ENCODE measurements at regions not wholly inside any gene's neighbourhood (a gene's known extent, or its start where the extent isn't known, plus 50 kb on each side); places are given as distances from the start of the nearest gene placed in this dataset.

- H3K9ac ChIP-seq, result no peak overlapping the region
- no peak overlapping the region for H3K4me3 ChIP-seq
- Mint-ChIP-seq H3K9me3 (peaks cover 60% of the 10 kb centered on the region), H3K4me1 (no peaks in the 10 kb centered on the region), H3K4me3 (no peak overlapping the region), H3K27ac (no peak overlapping the region), H3K36me3 (peaks cover 4% of the 10 kb centered on the region), H3K27me3 (ENCODE audit: insufficient read depth, low read depth) (peaks cover 8% of the 10 kb centered on the region)
- no peaks in the 10 kb centered on the region for H3K4me1 ChIP-seq
- no peak for TF ChIP-seq EZH2 (IDR thresholded peaks at IDR 0.05)
- no peak for TF ChIP-seq EZH2phosphoT487 (IDR thresholded peaks at IDR 0.05)
- TF ChIP-seq CTCF (IDR thresholded peaks at IDR 0.05), result no peak
- H3F3A ChIP-seq (ENCODE audit: low read depth), result no peaks in the 10 kb centered on the region
- H3K4me2 ChIP-seq, result no peak overlapping the region
- no peaks in the 10 kb centered on the region for H3K36me3 ChIP-seq
- no peaks in the 10 kb centered on the region for H3K27me3 ChIP-seq
- peaks cover 14% of the 10 kb centered on the region for H3K9me3 ChIP-seq (ENCODE audit: low read depth)
- H3K79me2 ChIP-seq (ENCODE audit: low read depth), result no peaks in the 10 kb centered on the region
- DNase-seq (ENCODE audit: low spot score), result no peak
- H2AFZ ChIP-seq (replicated peaks), result no peak overlapping the region
- no peaks in the 10 kb centered on the region for H4K20me1 ChIP-seq (ENCODE audit: low read depth)
- no peak overlapping the region for H3K27ac ChIP-seq
Observed at GRCh38 chr19:56994251-56995017, 125.4 kb upstream of the USP29 start.

GRCh38 chr19:56995303-56995702 is 124.5 kb upstream of the USP29 start:
- no peaks in the 10 kb centered on the region for H3K36me3 ChIP-seq
- H3K9me3 ChIP-seq (ENCODE audit: low read depth), result peaks cover 17% of the 10 kb centered on the region

GRCh38 chr19:57002195-57002601 is 117.6 kb upstream of the USP29 start:
- H3K4me3 ChIP-seq, result no peak overlapping the region
- H3K4me1 ChIP-seq, result no peaks in the 10 kb centered on the region
- Mint-ChIP-seq H3K4me3 (no peak overlapping the region), H3K27me3 (ENCODE audit: insufficient read depth, low read depth) (no peaks in the 10 kb centered on the region), H3K27ac (no peak overlapping the region), H3K4me1 (no peaks in the 10 kb centered on the region), H3K9me3 (peaks cover 49% of the 10 kb centered on the region), H3K36me3 (no peaks in the 10 kb centered on the region)
- H3K9me3 ChIP-seq (ENCODE audit: low read depth), result peaks cover 16% of the 10 kb centered on the region
- H4K20me1 ChIP-seq (ENCODE audit: low read depth), result no peaks in the 10 kb centered on the region
- H3F3A ChIP-seq (ENCODE audit: low read depth), result no peaks in the 10 kb centered on the region
- H2AFZ ChIP-seq (replicated peaks), result no peak overlapping the region
- no peaks in the 10 kb centered on the region for H3K36me3 ChIP-seq
- no peak for DNase-seq (ENCODE audit: low spot score)
- H3K27me3 ChIP-seq, result no peaks in the 10 kb centered on the region
- H3K27ac ChIP-seq, result no peak overlapping the region
- no peak for TF ChIP-seq CTCF (IDR thresholded peaks at IDR 0.05)
- TF ChIP-seq EZH2phosphoT487 (IDR thresholded peaks at IDR 0.05), result no peak
- H3K4me2 ChIP-seq, result no peak overlapping the region
- no peak overlapping the region for H3K9ac ChIP-seq
- H3K79me2 ChIP-seq (ENCODE audit: low read depth), result no peaks in the 10 kb centered on the region

More at GRCh38 chr19:56995303-56995702, 124.5 kb upstream of the USP29 start:
- peaks cover 57% of the 10 kb centered on the region for H3K9me3 Mint-ChIP-seq
- H3K4me3 ChIP-seq, result no peak overlapping the region
- no peak overlapping the region for H3K4me2 ChIP-seq
- H3K9ac ChIP-seq, result no peak overlapping the region
- H3K4me1 Mint-ChIP-seq, result no peaks in the 10 kb centered on the region
- H3K36me3 Mint-ChIP-seq, result peaks cover 2% of the 10 kb centered on the region
- TF ChIP-seq EZH2 (IDR thresholded peaks at IDR 0.05), result no peak
- TF ChIP-seq EZH2phosphoT487 (IDR thresholded peaks at IDR 0.05), result no peak
- TF ChIP-seq CTCF (IDR thresholded peaks at IDR 0.05), result no peak
- H3F3A ChIP-seq (ENCODE audit: low read depth), result no peaks in the 10 kb centered on the region
- no peaks in the 10 kb centered on the region for H3K27me3 ChIP-seq
- H4K20me1 ChIP-seq (ENCODE audit: low read depth), result no peaks in the 10 kb centered on the region
- DNase-seq (ENCODE audit: low spot score), result no peak
- no peak overlapping the region for H3K27ac ChIP-seq
- H3K79me2 ChIP-seq (ENCODE audit: low read depth), result no peaks in the 10 kb centered on the region
- no peak overlapping the region for H3K4me3 Mint-ChIP-seq
- H3K4me1 ChIP-seq, result no peaks in the 10 kb centered on the region
- peaks cover 6% of the 10 kb centered on the region for H3K27me3 Mint-ChIP-seq (ENCODE audit: insufficient read depth, low read depth)
- no peak overlapping the region for H3K27ac Mint-ChIP-seq
- H2AFZ ChIP-seq (replicated peaks), result no peak overlapping the region
